ENCODE measurements at regions not wholly inside any gene's neighbourhood (a gene's known extent, or its start where the extent isn't known, plus 50 kb on each side); places are given as distances from the start of the nearest gene placed in this dataset.

DNA sequence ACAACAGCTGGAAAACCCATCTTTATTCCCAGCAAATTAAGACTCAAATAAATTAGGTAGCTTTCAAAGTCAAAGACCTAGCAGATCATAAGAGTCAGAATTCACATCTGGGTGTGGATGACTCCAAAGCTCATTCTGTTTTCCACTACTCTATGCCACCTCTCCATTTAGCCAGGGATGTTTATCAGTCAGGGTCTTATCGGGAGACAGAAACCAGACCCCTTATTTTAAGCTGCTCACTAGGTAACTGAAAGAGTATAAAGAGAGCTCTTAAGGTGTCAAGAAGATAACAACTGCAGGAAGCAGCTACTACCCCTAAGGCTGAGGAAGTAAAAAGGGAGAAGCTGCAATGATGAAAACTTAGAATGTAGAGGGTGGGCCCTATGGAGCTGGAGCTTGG lies 333.7 kb upstream of the KLF3 start:
- TF ChIP-seq, protein P1, sequence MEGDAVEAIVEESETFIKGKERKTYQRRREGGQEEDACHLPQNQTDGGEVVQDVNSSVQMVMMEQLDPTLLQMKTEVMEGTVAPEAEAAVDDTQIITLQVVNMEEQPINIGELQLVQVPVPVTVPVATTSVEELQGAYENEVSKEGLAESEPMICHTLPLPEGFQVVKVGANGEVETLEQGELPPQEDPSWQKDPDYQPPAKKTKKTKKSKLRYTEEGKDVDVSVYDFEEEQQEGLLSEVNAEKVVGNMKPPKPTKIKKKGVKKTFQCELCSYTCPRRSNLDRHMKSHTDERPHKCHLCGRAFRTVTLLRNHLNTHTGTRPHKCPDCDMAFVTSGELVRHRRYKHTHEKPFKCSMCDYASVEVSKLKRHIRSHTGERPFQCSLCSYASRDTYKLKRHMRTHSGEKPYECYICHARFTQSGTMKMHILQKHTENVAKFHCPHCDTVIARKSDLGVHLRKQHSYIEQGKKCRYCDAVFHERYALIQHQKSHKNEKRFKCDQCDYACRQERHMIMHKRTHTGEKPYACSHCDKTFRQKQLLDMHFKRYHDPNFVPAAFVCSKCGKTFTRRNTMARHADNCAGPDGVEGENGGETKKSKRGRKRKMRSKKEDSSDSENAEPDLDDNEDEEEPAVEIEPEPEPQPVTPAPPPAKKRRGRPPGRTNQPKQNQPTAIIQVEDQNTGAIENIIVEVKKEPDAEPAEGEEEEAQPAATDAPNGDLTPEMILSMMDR (conservative IDR thresholded peaks at IDR 0.05; ENCODE audit: low read depth, low read length): no peak
- TF ChIP-seq POLR2A (IDR thresholded peaks at IDR 0.05; ENCODE audit: low read depth, low read length): no peak
- no peak for TF ChIP-seq SMC3 (IDR thresholded peaks at IDR 0.05; ENCODE audit: low read depth, low read length)
- no peak for TF ChIP-seq MAFK (IDR thresholded peaks at IDR 0.05; ENCODE audit: low read depth, low read length)
- TF ChIP-seq USF2 (IDR thresholded peaks at IDR 0.05; ENCODE audit: low read depth, low read length): no peak
- no peak for TF ChIP-seq MAZ (IDR thresholded peaks at IDR 0.05; ENCODE audit: borderline replicate concordance, low read depth, low read length)
- TF ChIP-seq RFX5 (IDR thresholded peaks at IDR 0.05; ENCODE audit: low read depth, low read length): no peak
- TF ChIP-seq RAD21 (IDR thresholded peaks at IDR 0.05; ENCODE audit: low read length): no peak
- no peak for TF ChIP-seq NFE2L2 (IDR thresholded peaks at IDR 0.05; ENCODE audit: low read depth, low read length)
- no peak for TF ChIP-seq RCOR1 (IDR thresholded peaks at IDR 0.05; ENCODE audit: insufficient replicate concordance, low read length)
- TF ChIP-seq CEBPB (IDR thresholded peaks at IDR 0.05; ENCODE audit: low read depth, low read length): no peak

Data from IMR-90 (cell line).